Natural killer cell (primary cell): ENCODE measurements at regions not wholly inside any gene's neighbourhood (a gene's known extent, or its start where the extent isn't known, plus 50 kb on each side); places are given as distances from the start of the nearest gene placed in this dataset.

Experiments used
- ATAC-seq, 3 donors: fragments of 150-1000 bp in 2 of 3; fragments of 200-7000 bp in 1 of 3; cut with Tn5 transposase; 1 replicate in 1 of 3; 2 replicates in 2 of 3; pipeline ENCODE4 v1.10.0; 2021; ENCODE audit warnings: mild to moderate bottlenecking in 2 of 3, moderate library complexity in 2 of 3
- DNase-seq, 2 donors: peaks; one replicate each; pipeline versions ENCODE4 v3.0.0 to v3.0.0-alpha.2; 2013 to 2021; ENCODE audit warnings: mixed read lengths in 1 of 2
- H3K27ac ChIP-seq: one replicate; pipeline ENCODE4 v1.5.1; 2013; ENCODE audit warnings: mild to moderate bottlenecking, low read length
- H3K27me3 ChIP-seq: one replicate; pipeline ENCODE4 v1.6.1; 2013; ENCODE audit warnings: low read length; ENCODE audit not compliant: control insufficient read depth, insufficient read depth
- H3K36me3 ChIP-seq: one replicate; pipeline ENCODE4 v1.6.1; 2013; ENCODE audit warnings: low read length; ENCODE audit not compliant: control insufficient read depth, insufficient read depth
- H3K4me1 ChIP-seq: one replicate; pipeline ENCODE4 v1.6.1; 2013; ENCODE audit warnings: low read length; ENCODE audit not compliant: control insufficient read depth, insufficient read depth
- H3K4me3 ChIP-seq: one replicate; pipeline ENCODE4 v1.5.1; 2013; ENCODE audit warnings: low read length
- H3K9me3 ChIP-seq: one replicate; pipeline ENCODE4 v1.6.1; 2013; ENCODE audit warnings: low read length; ENCODE audit not compliant: control insufficient read depth, insufficient read depth
- H3K27ac Mint-ChIP-seq, 2 donors: one replicate each; pipeline ENCODE4 v1.8.0; 2022; ENCODE audit warnings: mild to moderate bottlenecking in 2 of 2, mixed read lengths in 2 of 2, moderate library complexity in 1 of 2
- H3K27me3 Mint-ChIP-seq, 2 donors: one replicate each; pipeline ENCODE4 v1.8.0; 2022; ENCODE audit warnings: low read depth in 2 of 2, mixed read lengths in 2 of 2
- H3K36me3 Mint-ChIP-seq: one replicate; pipeline ENCODE4 v1.8.0; 2022; ENCODE audit warnings: mixed read lengths
- H3K4me1 Mint-ChIP-seq, 2 donors: one replicate each; pipeline ENCODE4 v1.8.0; 2022; ENCODE audit warnings: mixed read lengths in 2 of 2
- H3K4me3 Mint-ChIP-seq: one replicate; pipeline ENCODE4 v1.8.0; 2022; ENCODE audit warnings: mild to moderate bottlenecking, moderate library complexity, mixed read lengths
- H3K9me3 Mint-ChIP-seq, 2 donors: one replicate each; pipeline ENCODE4 v1.8.0; 2022; ENCODE audit warnings: mixed read lengths in 2 of 2
- WGBS: methylation state at CpG from one replicate; pipeline ENCODE4 v1.1.7; 2013; ENCODE audit warnings: missing lambda C conversion rate; ENCODE audit not compliant: insufficient coverage; 5-methylcytosine and 5-hydroxymethylcytosine counted together
- intact Hi-C: fragments of 100-400 bp; cut with micrococcal nuclease; formaldehyde crosslinking; loops from one replicate; pipeline ENCODE4 v1.14.2; 2022
- TF ChIP-seq, protein P1 (sequence below): fragments of 200-600 bp; IDR thresholded peaks from one replicate; pipeline ENCODE4 v1.8.0; 2022; ENCODE audit warnings: antibody characterized with exemption

- 57% methylated on average over 1 of the region's 2 CpGs for WGBS
- H3K4me1 ChIP-seq, result no peaks in the 10 kb centered on the region
- no peak overlapping the region for H3K4me3 Mint-ChIP-seq
- H3K27ac Mint-ChIP-seq, result no peak overlapping the region
- H3K9me3 ChIP-seq, result no peaks in the 10 kb centered on the region
- TF ChIP-seq, protein P1, sequence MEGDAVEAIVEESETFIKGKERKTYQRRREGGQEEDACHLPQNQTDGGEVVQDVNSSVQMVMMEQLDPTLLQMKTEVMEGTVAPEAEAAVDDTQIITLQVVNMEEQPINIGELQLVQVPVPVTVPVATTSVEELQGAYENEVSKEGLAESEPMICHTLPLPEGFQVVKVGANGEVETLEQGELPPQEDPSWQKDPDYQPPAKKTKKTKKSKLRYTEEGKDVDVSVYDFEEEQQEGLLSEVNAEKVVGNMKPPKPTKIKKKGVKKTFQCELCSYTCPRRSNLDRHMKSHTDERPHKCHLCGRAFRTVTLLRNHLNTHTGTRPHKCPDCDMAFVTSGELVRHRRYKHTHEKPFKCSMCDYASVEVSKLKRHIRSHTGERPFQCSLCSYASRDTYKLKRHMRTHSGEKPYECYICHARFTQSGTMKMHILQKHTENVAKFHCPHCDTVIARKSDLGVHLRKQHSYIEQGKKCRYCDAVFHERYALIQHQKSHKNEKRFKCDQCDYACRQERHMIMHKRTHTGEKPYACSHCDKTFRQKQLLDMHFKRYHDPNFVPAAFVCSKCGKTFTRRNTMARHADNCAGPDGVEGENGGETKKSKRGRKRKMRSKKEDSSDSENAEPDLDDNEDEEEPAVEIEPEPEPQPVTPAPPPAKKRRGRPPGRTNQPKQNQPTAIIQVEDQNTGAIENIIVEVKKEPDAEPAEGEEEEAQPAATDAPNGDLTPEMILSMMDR, result no peak
- H3K27me3 Mint-ChIP-seq, result no peaks in the 10 kb centered on the region
- H3K36me3 Mint-ChIP-seq, result no peaks in the 10 kb centered on the region
- intact Hi-C loops, result no loop called here
- H3K4me3 ChIP-seq, result no peak overlapping the region
- ATAC-seq (no peak), DNase-seq (no peak)
- no peaks in the 10 kb centered on the region for H3K4me1 Mint-ChIP-seq
- H3K27ac ChIP-seq, result no peak overlapping the region
- H3K9me3 Mint-ChIP-seq, result peaks cover 14 to 16% of the 10 kb centered on the region in 2 donors
- no peaks in the 10 kb centered on the region for H3K27me3 ChIP-seq
- H3K36me3 ChIP-seq, result no peaks in the 10 kb centered on the region
These were observed 567.4 kb downstream of the CBLN2 start for GRCh38 chr18:71976744-71977143.

GRCh38 chr18:71966791-71967190 is 577.4 kb downstream of the CBLN2 start:
- TF ChIP-seq, protein P1, result no peak
- DNase-seq, result no peak
- intact Hi-C loops, result no loop called here

DNA sequence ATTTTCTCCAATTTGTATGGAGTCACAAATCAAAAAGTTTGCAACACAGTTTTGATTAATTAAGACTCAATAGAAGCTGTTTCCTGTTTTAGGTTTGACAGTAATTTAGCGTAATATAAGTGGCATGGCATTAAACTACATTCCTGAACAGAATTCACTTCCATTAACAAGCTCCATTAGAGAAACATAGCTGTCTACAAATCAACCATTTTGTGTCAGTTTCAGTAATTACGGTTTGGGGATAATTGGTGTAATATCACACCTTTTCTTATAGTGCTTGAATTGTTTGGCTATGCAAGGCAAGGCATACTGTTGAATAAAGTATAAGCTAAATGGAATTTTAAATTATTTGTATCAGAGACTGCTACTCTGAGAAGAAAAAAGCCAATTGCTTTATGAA is 585.5 kb downstream of the CBLN2 start:
- Mint-ChIP-seq H3K36me3 (peaks cover 11% of the 10 kb centered on the region), H3K4me1 (no peaks in the 10 kb centered on the region), H3K9me3 (peaks cover 8 to 19% of the 10 kb centered on the region in 2 donors), H3K27ac (no peak overlapping the region), H3K27me3 (no peaks in the 10 kb centered on the region), H3K4me3 (no peak overlapping the region)
- Histone ChIP-seq H3K27me3 (no peaks in the 10 kb centered on the region), H3K9me3 (no peaks in the 10 kb centered on the region), H3K27ac (no peak overlapping the region), H3K4me3 (no peak overlapping the region), H3K36me3 (no peaks in the 10 kb centered on the region), H3K4me1 (no peaks in the 10 kb centered on the region)
- ATAC-seq (no peak), DNase-seq (no peak)
- TF ChIP-seq, protein P1, result no peak
- intact Hi-C loops, result no loop called here
- 100% methylated on average over 1 of the region's 2 CpGs for WGBS

More at GRCh38 chr18:71966791-71967190, 577.4 kb downstream of the CBLN2 start:
- H3K36me3 ChIP-seq, result no peaks in the 10 kb centered on the region
- no peak overlapping the region for H3K4me3 ChIP-seq
- Mint-ChIP-seq H3K27ac (no peak overlapping the region), H3K27me3 (no peaks in the 10 kb centered on the region), H3K4me3 (no peak overlapping the region), H3K9me3 (peaks cover 9% of the 10 kb centered on the region in 2 donors), H3K4me1 (no peaks in the 10 kb centered on the region), H3K36me3 (peaks cover 5% of the 10 kb centered on the region)
- H3K27ac ChIP-seq, result no peak overlapping the region
- no peaks in the 10 kb centered on the region for H3K4me1 ChIP-seq
- H3K9me3 ChIP-seq, result peaks cover 7% of the 10 kb centered on the region
- ATAC-seq, result no peak
- H3K27me3 ChIP-seq, result no peaks in the 10 kb centered on the region

GRCh38 chr18:71951001-71951400 is 593.1 kb downstream of the CBLN2 start:
- intact Hi-C loops, result no loop called here
- H3K9me3 ChIP-seq, result peaks cover 5% of the 10 kb centered on the region
- TF ChIP-seq, protein P1, result no peak
- no peaks in the 10 kb centered on the region for H3K4me1 ChIP-seq
- ATAC-seq (no peak), DNase-seq (no peak)
- no peaks in the 10 kb centered on the region for H3K4me1 Mint-ChIP-seq
- H3K36me3 ChIP-seq, result no peaks in the 10 kb centered on the region
- H3K27me3 Mint-ChIP-seq, result no peaks in the 10 kb centered on the region
- H3K9me3 Mint-ChIP-seq, result peaks cover 5 to 6% of the 10 kb centered on the region in 2 donors
- H3K27me3 ChIP-seq, result no peaks in the 10 kb centered on the region
- H3K36me3 Mint-ChIP-seq, result no peaks in the 10 kb centered on the region
- no peak overlapping the region for H3K27ac Mint-ChIP-seq
- H3K27ac ChIP-seq, result no peak overlapping the region
- H3K4me3 ChIP-seq, result no peak overlapping the region
- no peak overlapping the region for H3K4me3 Mint-ChIP-seq
- WGBS, result 85% methylated on average over 6 of the region's 6 CpGs
